ENCODE measurements at regions not wholly inside any gene's neighbourhood (a gene's known extent, or its start where the extent isn't known, plus 50 kb on each side); places are given as distances from the start of the nearest gene placed in this dataset.

DNA sequence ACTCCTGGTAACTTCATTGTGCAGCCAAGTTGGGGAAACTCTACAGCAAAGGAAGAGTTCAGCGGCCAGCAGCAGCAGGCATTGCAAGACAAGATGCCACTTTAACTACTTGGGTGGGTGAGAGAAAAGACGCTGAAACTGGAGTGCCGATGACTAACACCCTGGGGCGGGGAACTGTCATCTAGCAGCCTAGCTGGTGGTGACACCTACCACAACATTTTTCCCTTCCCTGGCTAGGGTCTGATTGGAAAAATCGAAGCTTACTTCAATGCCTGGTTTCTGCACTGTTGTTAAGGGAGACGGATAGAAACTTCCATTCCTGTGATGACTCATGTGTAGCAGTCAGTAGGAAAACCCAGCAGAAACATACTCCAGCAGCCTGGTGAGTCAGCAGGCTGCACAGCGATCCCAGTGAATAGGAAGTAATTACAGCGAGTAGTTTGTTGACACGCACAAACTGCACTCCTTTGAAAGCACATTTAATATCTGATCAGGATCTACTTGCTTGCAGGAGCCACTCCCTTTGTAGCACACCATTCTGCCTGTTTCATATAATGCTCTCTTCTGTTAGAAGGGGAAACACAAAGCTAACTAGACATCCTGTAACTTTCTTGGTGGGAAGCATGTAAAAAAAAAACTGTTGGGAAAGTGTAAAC is 62.1 kb upstream of the MAPRE2 start:
- ATAC-seq (peak; percentile 87), DNase-seq (peak; percentile 68)
- H3K27me3 ChIP-seq, result no peaks in the 10 kb centered on the region
- H3K9me3 ChIP-seq, result no peaks in the 10 kb centered on the region
- H3K36me3 ChIP-seq, result no peaks in the 10 kb centered on the region
- intact Hi-C loops (cut with DNase I), result no loop called here
- peak overlapping the region; percentile 77 for H3K4me3 ChIP-seq
- peak overlapping the region; percentile 64 for H3K27ac ChIP-seq
- H3K4me1 ChIP-seq, result peaks cover 5% of the 10 kb centered on the region
- TF ChIP-seq, protein P1, sequence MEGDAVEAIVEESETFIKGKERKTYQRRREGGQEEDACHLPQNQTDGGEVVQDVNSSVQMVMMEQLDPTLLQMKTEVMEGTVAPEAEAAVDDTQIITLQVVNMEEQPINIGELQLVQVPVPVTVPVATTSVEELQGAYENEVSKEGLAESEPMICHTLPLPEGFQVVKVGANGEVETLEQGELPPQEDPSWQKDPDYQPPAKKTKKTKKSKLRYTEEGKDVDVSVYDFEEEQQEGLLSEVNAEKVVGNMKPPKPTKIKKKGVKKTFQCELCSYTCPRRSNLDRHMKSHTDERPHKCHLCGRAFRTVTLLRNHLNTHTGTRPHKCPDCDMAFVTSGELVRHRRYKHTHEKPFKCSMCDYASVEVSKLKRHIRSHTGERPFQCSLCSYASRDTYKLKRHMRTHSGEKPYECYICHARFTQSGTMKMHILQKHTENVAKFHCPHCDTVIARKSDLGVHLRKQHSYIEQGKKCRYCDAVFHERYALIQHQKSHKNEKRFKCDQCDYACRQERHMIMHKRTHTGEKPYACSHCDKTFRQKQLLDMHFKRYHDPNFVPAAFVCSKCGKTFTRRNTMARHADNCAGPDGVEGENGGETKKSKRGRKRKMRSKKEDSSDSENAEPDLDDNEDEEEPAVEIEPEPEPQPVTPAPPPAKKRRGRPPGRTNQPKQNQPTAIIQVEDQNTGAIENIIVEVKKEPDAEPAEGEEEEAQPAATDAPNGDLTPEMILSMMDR (IDR thresholded peaks at IDR 0.05), result no peak

GRCh38 chr18:34981487-34981886 is 59.7 kb upstream of the MAPRE2 start:
- Histone ChIP-seq H3K27me3 (no peaks in the 10 kb centered on the region), H3K27ac (no peak overlapping the region), H3K4me3 (no peak overlapping the region), H3K9me3 (no peaks in the 10 kb centered on the region), H3K36me3 (no peaks in the 10 kb centered on the region), H3K4me1 (peaks cover 5% of the 10 kb centered on the region)
- DNase-seq (no peak), ATAC-seq (no peak)
- TF ChIP-seq, protein P1 (IDR thresholded peaks at IDR 0.05), result no peak
- intact Hi-C loops (cut with DNase I), result no loop called here

- DNase-seq, result no peak
- H3K4me1 ChIP-seq, result no peaks in the 10 kb centered on the region
- intact Hi-C loops (cut with DNase I), result no loop called here
- H3K27ac ChIP-seq, result no peak overlapping the region
- H3K9me3 ChIP-seq, result no peaks in the 10 kb centered on the region
- no peak for ATAC-seq
- H3K4me3 ChIP-seq, result no peak overlapping the region
- H3K27me3 ChIP-seq, result no peaks in the 10 kb centered on the region
- TF ChIP-seq, protein P1 (IDR thresholded peaks at IDR 0.05), result no peak
- H3K36me3 ChIP-seq, result no peaks in the 10 kb centered on the region
Measured at GRCh38 chr18:34985963-34986362, 55.2 kb upstream of the MAPRE2 start.

- TF ChIP-seq, protein P1 (IDR thresholded peaks at IDR 0.05), result no peak
- DNase-seq (no peak), ATAC-seq (no peak)
- Histone ChIP-seq H3K9me3 (no peaks in the 10 kb centered on the region), H3K27me3 (no peaks in the 10 kb centered on the region), H3K36me3 (no peaks in the 10 kb centered on the region), H3K4me1 (no peaks in the 10 kb centered on the region), H3K4me3 (no peak overlapping the region), H3K27ac (no peak overlapping the region)
- intact Hi-C loops (cut with DNase I), result no loop called here
Measured at GRCh38 chr18:34990597-34990996, 50.6 kb upstream of the MAPRE2 start.

GRCh38 chr18:34991152-34991551 is 50.1 kb upstream of the MAPRE2 start:
- DNase-seq (no peak), ATAC-seq (no peak)
- Histone ChIP-seq H3K9me3 (no peaks in the 10 kb centered on the region), H3K27me3 (no peaks in the 10 kb centered on the region), H3K27ac (no peak overlapping the region), H3K4me1 (no peaks in the 10 kb centered on the region), H3K36me3 (no peaks in the 10 kb centered on the region), H3K4me3 (no peak overlapping the region)
- TF ChIP-seq, protein P1 (IDR thresholded peaks at IDR 0.05), result no peak
- intact Hi-C loops (cut with DNase I), result no loop called here

All from upper lobe of right lung (tissue), 1 donor.